ENCODE measurements at regions not wholly inside any gene's neighbourhood (a gene's known extent, or its start where the extent isn't known, plus 50 kb on each side); places are given as distances from the start of the nearest gene placed in this dataset.

GRCh38 chrX:149198980-149199732 is 305.9 kb downstream of the IDS start:
- TF ChIP-seq, protein P1, sequence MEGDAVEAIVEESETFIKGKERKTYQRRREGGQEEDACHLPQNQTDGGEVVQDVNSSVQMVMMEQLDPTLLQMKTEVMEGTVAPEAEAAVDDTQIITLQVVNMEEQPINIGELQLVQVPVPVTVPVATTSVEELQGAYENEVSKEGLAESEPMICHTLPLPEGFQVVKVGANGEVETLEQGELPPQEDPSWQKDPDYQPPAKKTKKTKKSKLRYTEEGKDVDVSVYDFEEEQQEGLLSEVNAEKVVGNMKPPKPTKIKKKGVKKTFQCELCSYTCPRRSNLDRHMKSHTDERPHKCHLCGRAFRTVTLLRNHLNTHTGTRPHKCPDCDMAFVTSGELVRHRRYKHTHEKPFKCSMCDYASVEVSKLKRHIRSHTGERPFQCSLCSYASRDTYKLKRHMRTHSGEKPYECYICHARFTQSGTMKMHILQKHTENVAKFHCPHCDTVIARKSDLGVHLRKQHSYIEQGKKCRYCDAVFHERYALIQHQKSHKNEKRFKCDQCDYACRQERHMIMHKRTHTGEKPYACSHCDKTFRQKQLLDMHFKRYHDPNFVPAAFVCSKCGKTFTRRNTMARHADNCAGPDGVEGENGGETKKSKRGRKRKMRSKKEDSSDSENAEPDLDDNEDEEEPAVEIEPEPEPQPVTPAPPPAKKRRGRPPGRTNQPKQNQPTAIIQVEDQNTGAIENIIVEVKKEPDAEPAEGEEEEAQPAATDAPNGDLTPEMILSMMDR (IDR thresholded peaks at IDR 0.05; ENCODE audit: insufficient read depth, low read depth, low read length), result no peak
- no peak for TF ChIP-seq EZH2 (IDR thresholded peaks at IDR 0.05; ENCODE audit: insufficient read depth, low read length)

Data from astrocyte (in vitro differentiated cells and primary cell).